ENCODE measurements at regions not wholly inside any gene's neighbourhood (a gene's known extent, or its start where the extent isn't known, plus 50 kb on each side); places are given as distances from the start of the nearest gene placed in this dataset.

DNA sequence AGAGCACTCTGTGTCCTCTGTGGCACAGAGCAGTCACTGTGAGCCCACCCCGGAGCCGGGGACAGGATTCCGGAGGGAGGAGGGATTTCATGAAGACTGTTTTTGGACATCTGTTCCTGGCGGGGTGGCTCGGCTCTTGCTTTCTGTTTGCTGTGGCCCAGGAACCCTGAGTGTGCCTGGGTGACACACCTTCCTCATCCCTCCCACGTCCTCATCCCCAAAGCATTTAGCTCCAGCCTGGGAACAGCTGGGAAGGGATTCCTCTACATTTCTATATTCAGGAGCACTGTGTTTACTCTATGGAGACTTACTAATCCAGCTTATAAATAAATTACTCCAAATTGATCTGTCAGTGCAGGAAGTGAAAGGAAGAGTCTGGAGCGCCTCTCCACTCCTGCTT, 97.8 kb upstream of the UBL3 start:
- H3K27ac ChIP-seq (ENCODE audit: extremely low read depth, low read depth, low read length) = no peak overlapping the region
- H3K9me3 ChIP-seq (replicated peaks; ENCODE audit: control insufficient read depth, insufficient read depth, low read depth, low read length) = no peaks in the 10 kb centered on the region
- ChIA-PET POLR2A (interaction anchor here (0.6 kb wide), 1 partner anchor 11 kb away, joined by 3 read pairs; no protein-coding TSS in a partner anchor), CTCF (ENCODE audit: low intra/inter-chr PET ratio) (no interaction called here)
- peaks cover 3 to 29% of the 10 kb centered on the region in 2 experiments; a peak in 3 of 5 replicates for H3K27me3 ChIP-seq (ENCODE audit: control insufficient read depth in 2 of 2, insufficient read depth in 2 of 2, low read length in 2 of 2)
- H3K4me1 ChIP-seq (replicated peaks in 1 of 2; ENCODE audit: control insufficient read depth in 2 of 2, insufficient read depth in 2 of 2, low read length in 2 of 2) = no peaks in the 10 kb centered on the region
- WGBS (ENCODE audit: insufficient coverage, low coverage, missing lambda C conversion rate) = 2% methylated on average over 6 of the region's 7 CpGs
- H3K4me2 ChIP-seq (ENCODE audit: insufficient read depth, low read length) = no peak overlapping the region
- in situ Hi-C loops (cut with MboI) (no loop called here), intact Hi-C loops (cut with micrococcal nuclease) (no loop called here)
- TF ChIP-seq NCOA2 (IDR thresholded peaks at IDR 0.05; ENCODE audit: partially characterized antibody in 2 of 2) = no peak
- TF ChIP-seq HCFC1 (IDR thresholded peaks at IDR 0.05; ENCODE audit: low read depth, low read length) = no peak
- no peak for TF ChIP-seq PURB (CRISPR knock-in tag; IDR thresholded peaks at IDR 0.05; ENCODE audit: low read depth)
- no peak for TF ChIP-seq ZNF778 (CRISPR knock-in tag; IDR thresholded peaks at IDR 0.05)
- TF ChIP-seq NEUROD1 (IDR thresholded peaks at IDR 0.05; ENCODE audit: borderline replicate concordance, low read depth, low read length, partially characterized antibody) = no peak
- TF ChIP-seq PML (IDR thresholded peaks at IDR 0.05; ENCODE audit: low read length) = no peak
- no peak for TF ChIP-seq LEF1 (IDR thresholded peaks at IDR 0.05)
- TF ChIP-seq, protein P1, sequence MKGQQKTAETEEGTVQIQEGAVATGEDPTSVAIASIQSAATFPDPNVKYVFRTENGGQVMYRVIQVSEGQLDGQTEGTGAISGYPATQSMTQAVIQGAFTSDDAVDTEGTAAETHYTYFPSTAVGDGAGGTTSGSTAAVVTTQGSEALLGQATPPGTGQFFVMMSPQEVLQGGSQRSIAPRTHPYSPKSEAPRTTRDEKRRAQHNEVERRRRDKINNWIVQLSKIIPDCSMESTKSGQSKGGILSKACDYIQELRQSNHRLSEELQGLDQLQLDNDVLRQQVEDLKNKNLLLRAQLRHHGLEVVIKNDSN (CRISPR knock-in tag; IDR thresholded peaks at IDR 0.05) = no peak
- TF ChIP-seq, protein P2, sequence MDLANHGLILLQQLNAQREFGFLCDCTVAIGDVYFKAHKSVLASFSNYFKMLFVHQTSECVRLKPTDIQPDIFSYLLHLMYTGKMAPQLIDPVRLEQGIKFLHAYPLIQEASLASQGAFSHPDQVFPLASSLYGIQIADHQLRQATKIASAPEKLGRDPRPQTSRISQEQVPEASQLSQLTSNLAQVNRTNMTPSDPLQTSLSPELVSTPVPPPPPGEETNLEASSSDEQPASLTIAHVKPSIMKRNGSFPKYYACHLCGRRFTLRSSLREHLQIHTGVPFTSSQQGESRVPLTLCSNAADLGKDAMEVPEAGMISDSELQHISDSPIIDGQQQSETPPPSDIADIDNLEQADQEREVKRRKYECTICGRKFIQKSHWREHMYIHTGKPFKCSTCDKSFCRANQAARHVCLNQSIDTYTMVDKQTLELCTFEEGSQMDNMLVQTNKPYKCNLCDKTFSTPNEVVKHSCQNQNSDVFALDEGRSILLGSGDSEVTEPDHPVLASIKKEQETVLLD (IDR thresholded peaks at IDR 0.05) = no peak
- TF ChIP-seq ZNF165 (CRISPR knock-in tag; IDR thresholded peaks at IDR 0.05; ENCODE audit: borderline replicate concordance) = no peak
- no peak for TF ChIP-seq MTF1 (CRISPR knock-in tag; IDR thresholded peaks at IDR 0.05; ENCODE audit: borderline replicate concordance)
- TF ChIP-seq SIN3B (IDR thresholded peaks at IDR 0.05; ENCODE audit: low read depth) = no peak
- TF ChIP-seq THRAP3 (IDR thresholded peaks at IDR 0.05; ENCODE audit: borderline replicate concordance) = no peak
- TF ChIP-seq SRSF9 (IDR thresholded peaks at IDR 0.05; ENCODE audit: borderline replicate concordance, low read depth, low read length) = no peak
- no peak for TF ChIP-seq BACH1 (tag; IDR thresholded peaks at IDR 0.05)
- no peak for TF ChIP-seq DDX20 (tag; IDR thresholded peaks at IDR 0.05; ENCODE audit: low read depth)
- TF ChIP-seq SUPT5H (IDR thresholded peaks at IDR 0.05) = no peak
- TF ChIP-seq HLTF (IDR thresholded peaks at IDR 0.05) = no peak
- no peak overlapping the region for H3K4me3 ChIP-seq
- BruUV-seq (replicated peaks) = no TSS peak
- no peak overlapping the region for H2AFZ ChIP-seq (ENCODE audit: low read depth, low read length)
- H4K20me1 ChIP-seq (replicated peaks; ENCODE audit: control insufficient read depth, insufficient read depth, low read length) = no peaks in the 10 kb centered on the region; the same call in 1 of the 2 replicates
- DNase-seq (ENCODE audit: extremely low read depth in 1 of 4, low spot score in 3 of 4) (no peak), FAIRE-seq (no peak), ATAC-seq (no peak)
- H3K36me3 ChIP-seq (ENCODE audit: control insufficient read depth, insufficient read depth, low read length) = no peaks in the 10 kb centered on the region
- H3K9ac ChIP-seq (ENCODE audit: insufficient read depth in 1 of 2, low read depth in 2 of 2, low read length in 2 of 2) = no peak overlapping the region
- H3K79me2 ChIP-seq (ENCODE audit: control insufficient read depth, insufficient read depth, low read length) = no peaks in the 10 kb centered on the region
- no peaks in the 10 kb centered on the region for H3K9me1 ChIP-seq (ENCODE audit: control insufficient read depth, insufficient read depth, low read length)
